Stomach (tissue), 8 donors: ENCODE measurements at regions not wholly inside any gene's neighbourhood (a gene's known extent, or its start where the extent isn't known, plus 50 kb on each side); places are given as distances from the start of the nearest gene placed in this dataset.

Source experiments
- DNase-seq, 2 donors: peaks; one replicate each; pipeline versions ENCODE4 v3.0.0 to v3.0.0-alpha.2; 2013 to 2019
- H3K27ac ChIP-seq, 5 donors: fragments of 200-600 bp in 4 of 5; sonication (generic) in 4 of 5; one replicate each; pipeline ENCODE4 v1.5.1; 2013 to 2019; ENCODE audit warnings: mild to moderate bottlenecking in 1 of 5, moderate library complexity in 1 of 5
- H3K27me3 ChIP-seq, 3 donors: fragments of 200-600 bp; sonication (generic); one replicate each; pipeline ENCODE4 v1.5.1; 2017 to 2019; ENCODE audit warnings: mixed run types in 1 of 3
- H3K36me3 ChIP-seq, 4 donors: fragments of 200-600 bp; sonication (generic); 1 replicate in 3 of 4; 2 replicates in 1 of 4; pipeline ENCODE4 v1.5.1; 2016 to 2019
- H3K4me1 ChIP-seq, 4 donors: fragments of 200-600 bp; sonication (generic); one replicate each; pipeline ENCODE4 v1.5.1; 2016 to 2019
- H3K4me3 ChIP-seq, 4 donors: fragments of 200-600 bp; sonication (generic) in 3 of 4; one replicate each; pipeline ENCODE4 v1.5.1; 2016 to 2019; ENCODE audit warnings: mild to moderate bottlenecking in 1 of 4
- H3K9me3 ChIP-seq, 4 donors: fragments of 200-600 bp; sonication (generic); one replicate each; pipeline ENCODE4 v1.5.1; 2016 to 2019
- CTCF ChIP-seq, 7 experiments: fragments of 450-650 bp in 4 of 7; fragments of 200-600 bp in 3 of 7; sonication (generic) in 3 of 7; IDR thresholded peaks; one replicate each; pipeline ENCODE4 v1.5.1; 2016 to 2019; ENCODE audit warnings: antibody characterized with exemption in 7 of 7, control low read depth in 2 of 7, mild to moderate bottlenecking in 1 of 7
- EP300 ChIP-seq: sonication (generic); formaldehyde crosslinking; IDR thresholded peaks from one replicate; pipeline ENCODE4 v1.6.1; 2017; ENCODE audit warnings: antibody characterized with exemption
- POLR2A ChIP-seq, 4 donors: fragments of 450-650 bp; IDR thresholded peaks; one replicate each; pipeline ENCODE4 v1.6.1; 2016; ENCODE audit warnings: antibody characterized with exemption in 4 of 4, control low read depth in 2 of 4, mild to moderate bottlenecking in 1 of 4, moderate library complexity in 1 of 4
- POLR2AphosphoS5 ChIP-seq, 3 donors: sonication (generic); formaldehyde crosslinking; IDR thresholded peaks; one replicate each; pipeline ENCODE4 v1.6.1; 2016; ENCODE audit warnings: antibody characterized with exemption in 3 of 3
- WGBS, 5 donors: extraction: QIAGEN DNeasy Blood & Tissue Kit in 3 of 5; methylation state at CpG; one replicate each; pipeline versions ENCODE4 v1.1.5 to v1.1.7; 2013 to 2018; 5-methylcytosine and 5-hydroxymethylcytosine counted together
- intact Hi-C: fragments of 100-400 bp; cut with DNase I; formaldehyde crosslinking; loops from one replicate; pipeline ENCODE4 v1.15.1; 2023; ENCODE audit warnings: low total_unique reads
- donor health status: healthy with polysubstance abuse.
- donor health status: Bipolar disorder and iron deficiency.
- donor health status: healthy.

DNA sequence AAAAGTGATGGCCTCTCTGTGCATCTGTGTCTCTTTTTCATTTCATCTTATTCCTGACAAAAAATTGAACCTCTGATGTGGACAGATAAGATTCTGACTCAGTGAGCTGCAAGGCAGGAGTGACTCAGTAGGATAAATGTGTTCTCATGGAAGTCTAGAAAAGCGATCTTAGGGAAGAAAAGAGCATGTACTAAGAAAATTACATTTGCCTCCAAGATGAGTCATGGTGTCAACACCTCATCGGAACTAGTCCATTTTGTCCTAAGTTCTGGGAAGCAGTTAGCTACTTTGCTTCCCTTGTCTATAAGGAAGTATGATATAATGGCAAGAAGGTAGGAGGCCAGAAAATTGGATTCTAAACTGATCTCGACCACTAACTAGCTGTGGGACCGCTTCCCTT, 83.5 kb upstream of the AFF2 start:
- Histone ChIP-seq H3K4me3 (no peak overlapping the region), H3K4me1 (no peaks in the 10 kb centered on the region), H3K27me3 (no peaks in the 10 kb centered on the region), H3K9me3 (no peaks in the 10 kb centered on the region), H3K27ac (no peak overlapping the region), H3K36me3 (no peaks in the 10 kb centered on the region)
- 80 to 96% (median 89%) methylated on average over 4 of the region's 4 CpGs for WGBS, 5 donors
- intact Hi-C loops = no loop called here
- TF ChIP-seq EP300 (no peak), POLR2AphosphoS5 (IDR thresholded peaks at IDR 0.05) (no peak), CTCF (IDR thresholded peaks at IDR 0.05) (no peak)
- no peak for DNase-seq

DNA sequence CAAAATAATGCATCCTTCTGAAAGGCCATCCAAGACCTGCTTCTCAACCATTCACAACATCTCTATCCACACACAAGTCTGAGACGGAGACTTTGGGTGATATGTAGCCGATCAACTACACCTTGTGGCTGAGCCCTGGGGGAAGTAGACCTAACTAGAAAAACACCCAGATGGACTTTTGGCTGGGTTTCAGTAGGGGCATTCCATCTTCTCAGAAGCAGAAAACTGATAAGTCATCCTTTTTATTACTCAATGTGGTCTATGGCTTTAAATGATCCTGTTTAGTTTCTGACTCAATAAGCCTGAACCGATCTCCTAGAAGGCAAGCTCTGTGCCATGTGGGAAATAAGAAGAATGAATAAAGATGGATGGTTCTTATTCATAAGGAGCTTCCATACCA, 82.5 kb upstream of the AFF2 start:
- Histone ChIP-seq H3K9me3 (no peaks in the 10 kb centered on the region), H3K4me1 (no peaks in the 10 kb centered on the region), H3K36me3 (no peaks in the 10 kb centered on the region), H3K27ac (no peak overlapping the region), H3K4me3 (no peak overlapping the region), H3K27me3 (no peaks in the 10 kb centered on the region)
- intact Hi-C loops = no loop called here
- TF ChIP-seq POLR2A (IDR thresholded peaks at IDR 0.05) = no peak
- TF ChIP-seq CTCF (IDR thresholded peaks at IDR 0.05) = no peak
- TF ChIP-seq POLR2AphosphoS5 (IDR thresholded peaks at IDR 0.05) = no peak
- no peak for TF ChIP-seq EP300
- WGBS, 5 donors = 49 to 83% (median 70%) methylated on average over 3 of the region's 3 CpGs
- DNase-seq = no peak

DNA sequence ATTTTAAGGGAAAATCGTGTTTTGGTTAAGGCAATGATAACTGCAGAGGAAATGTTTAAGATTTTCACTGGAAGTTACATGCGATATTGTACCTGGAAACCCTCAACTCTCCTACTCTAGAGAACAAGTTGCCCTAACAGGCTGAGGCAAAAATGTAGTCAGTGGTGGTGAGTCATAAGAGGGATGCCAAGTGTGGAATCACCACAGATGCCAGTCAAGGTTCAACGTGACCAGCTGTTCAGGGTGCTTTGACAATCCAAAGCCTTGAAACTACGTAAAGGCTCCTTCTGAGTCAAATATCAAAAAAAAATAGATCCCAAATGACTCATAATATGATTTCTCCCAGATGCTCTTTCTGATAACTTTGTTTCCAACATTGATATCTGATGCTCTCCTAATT, 77.9 kb upstream of the AFF2 start:
- Histone ChIP-seq H3K27me3 (no peaks in the 10 kb centered on the region), H3K27ac (no peak overlapping the region), H3K36me3 (no peaks in the 10 kb centered on the region), H3K9me3 (no peaks in the 10 kb centered on the region), H3K4me1 (no peaks in the 10 kb centered on the region), H3K4me3 (no peak overlapping the region)
- TF ChIP-seq EP300 = no peak
- WGBS, 5 donors = 64 to 84% (median 75%) methylated on average over 4 of the region's 4 CpGs
- intact Hi-C loops = no loop called here
- DNase-seq = no peak

- H3K4me3 ChIP-seq = no peak overlapping the region
- H3K27me3 ChIP-seq = no peaks in the 10 kb centered on the region
- H3K36me3 ChIP-seq = no peaks in the 10 kb centered on the region
- H3K4me1 ChIP-seq = no peaks in the 10 kb centered on the region
- TF ChIP-seq CTCF (IDR thresholded peaks at IDR 0.05) = no peak
- TF ChIP-seq POLR2AphosphoS5 (IDR thresholded peaks at IDR 0.05) = no peak
- no peak for TF ChIP-seq EP300
- TF ChIP-seq POLR2A (IDR thresholded peaks at IDR 0.05) = no peak
- DNase-seq = no peak
- 83 to 97% (median 89%) methylated on average over 2 of the region's 2 CpGs for WGBS, 5 donors
- no peak overlapping the region for H3K27ac ChIP-seq
- intact Hi-C loops = no loop called here
- H3K9me3 ChIP-seq = no peaks in the 10 kb centered on the region
Observed at GRCh38 chrX:148424570-148424969, 75.8 kb upstream of the AFF2 start.

- no peak overlapping the region for H3K27ac ChIP-seq
- no peaks in the 10 kb centered on the region for H3K9me3 ChIP-seq
- no peak for DNase-seq
- H3K4me1 ChIP-seq = no peaks in the 10 kb centered on the region
- H3K36me3 ChIP-seq = no peaks in the 10 kb centered on the region
- 49 to 87% (median 58%) methylated on average over 3 of the region's 3 CpGs for WGBS, 5 donors
- intact Hi-C loops = no loop called here
- no peak for TF ChIP-seq POLR2A (IDR thresholded peaks at IDR 0.05)
- no peak for TF ChIP-seq EP300
- TF ChIP-seq POLR2AphosphoS5 (IDR thresholded peaks at IDR 0.05) = no peak
- TF ChIP-seq CTCF (IDR thresholded peaks at IDR 0.05) = no peak
- H3K4me3 ChIP-seq = no peak overlapping the region
- no peaks in the 10 kb centered on the region for H3K27me3 ChIP-seq
Observed at GRCh38 chrX:148426467-148426866, 74.0 kb upstream of the AFF2 start.
